ENCODE measurements at regions not wholly inside any gene's neighbourhood (a gene's known extent, or its start where the extent isn't known, plus 50 kb on each side); places are given as distances from the start of the nearest gene placed in this dataset.
A peak's percentile ranks its signal among the peaks of the same experiment; 100 is the strongest.
"Not testable (repeated sequence)": the region's sequence is repeated elsewhere in the genome, so short reads cannot be mapped to it uniquely, and the experiment has no call there.

GRCh38 chr14:45811155-45811554 lies 558.2 kb upstream of the MIS18BP1 start:
- peak; percentile 84 for DNase-seq

GRCh38 chr14:45810152-45810872 lies 557.3 kb upstream of the MIS18BP1 start:
- DNase-seq = no peak

- no peak for DNase-seq
Measured at GRCh38 chr14:45807178-45807899, 554.3 kb upstream of the MIS18BP1 start.

- DNase-seq = no peak
Measured at GRCh38 chr14:45799511-45799910, 546.5 kb upstream of the MIS18BP1 start.

GRCh38 chr14:45798659-45799058 lies 545.7 kb upstream of the MIS18BP1 start:
- no peak for DNase-seq

GRCh38 chr14:45796006-45796405 lies 543.0 kb upstream of the MIS18BP1 start:
- not testable (repeated sequence) for DNase-seq

GRCh38 chr14:45793081-45793480 lies 540.1 kb upstream of the MIS18BP1 start:
- no peak for DNase-seq

- no peak for DNase-seq
Measured at GRCh38 chr14:45790293-45790692, 537.3 kb upstream of the MIS18BP1 start.

GRCh38 chr14:45787167-45787566 lies 534.2 kb upstream of the MIS18BP1 start:
- no peak for DNase-seq

- no peak for DNase-seq
Measured at GRCh38 chr14:45786266-45786665, 533.3 kb upstream of the MIS18BP1 start.

GRCh38 chr14:45785240-45785639 lies 532.2 kb upstream of the MIS18BP1 start:
- no peak for DNase-seq

GRCh38 chr14:45766247-45766646 lies 513.2 kb upstream of the MIS18BP1 start:
- no peak for DNase-seq

GRCh38 chr14:45757655-45758054 lies 504.7 kb upstream of the MIS18BP1 start:
- no peak for DNase-seq

GRCh38 chr14:45756412-45756811 lies 503.4 kb upstream of the MIS18BP1 start:
- not testable (repeated sequence) for DNase-seq

GRCh38 chr14:45743884-45744283 lies 490.9 kb upstream of the MIS18BP1 start:
- no peak for DNase-seq

GRCh38 chr14:45742187-45742586 lies 489.2 kb upstream of the MIS18BP1 start:
- DNase-seq = no peak

- no peak for DNase-seq
Measured at GRCh38 chr14:45728434-45729225, 475.6 kb upstream of the MIS18BP1 start.

GRCh38 chr14:45727133-45727532 lies 474.1 kb upstream of the MIS18BP1 start:
- DNase-seq = no peak

- no peak for DNase-seq
Measured at GRCh38 chr14:45721472-45721871, 468.5 kb upstream of the MIS18BP1 start.

GRCh38 chr14:45716572-45716971 lies 463.6 kb upstream of the MIS18BP1 start:
- DNase-seq = no peak

- no peak for DNase-seq
Measured at GRCh38 chr14:45715946-45716345, 462.9 kb upstream of the MIS18BP1 start.

- no peak for DNase-seq
Measured at GRCh38 chr14:45709541-45709940, 456.5 kb upstream of the MIS18BP1 start.

- DNase-seq = no peak
Measured at GRCh38 chr14:45705940-45706534, 453.0 kb upstream of the MIS18BP1 start.

Data from NCI-H187 treated with DMSO at 0.1 percent for 48 hours (cell line).